ENCODE measurements at regions not wholly inside any gene's neighbourhood (a gene's known extent, or its start where the extent isn't known, plus 50 kb on each side); places are given as distances from the start of the nearest gene placed in this dataset.
"Not testable (repeated sequence)": the region's sequence is repeated elsewhere in the genome, so short reads cannot be mapped to it uniquely, and the experiment has no call there.

- Mint-ChIP-seq H3K9me3 (ENCODE audit: unreplicated experiment) (no peaks in the 10 kb centered on the region), H3K36me3 (ENCODE audit: unreplicated experiment) (peaks cover 2% of the 10 kb centered on the region), H3K27ac (ENCODE audit: unreplicated experiment) (no peak overlapping the region), H3K27me3 (ENCODE audit: unreplicated experiment) (peaks cover 36% of the 10 kb centered on the region), H3K4me1 (ENCODE audit: unreplicated experiment) (no peaks in the 10 kb centered on the region), H3K4me3 (ENCODE audit: unreplicated experiment) (no peak overlapping the region)
- TF ChIP-seq, protein P1, sequence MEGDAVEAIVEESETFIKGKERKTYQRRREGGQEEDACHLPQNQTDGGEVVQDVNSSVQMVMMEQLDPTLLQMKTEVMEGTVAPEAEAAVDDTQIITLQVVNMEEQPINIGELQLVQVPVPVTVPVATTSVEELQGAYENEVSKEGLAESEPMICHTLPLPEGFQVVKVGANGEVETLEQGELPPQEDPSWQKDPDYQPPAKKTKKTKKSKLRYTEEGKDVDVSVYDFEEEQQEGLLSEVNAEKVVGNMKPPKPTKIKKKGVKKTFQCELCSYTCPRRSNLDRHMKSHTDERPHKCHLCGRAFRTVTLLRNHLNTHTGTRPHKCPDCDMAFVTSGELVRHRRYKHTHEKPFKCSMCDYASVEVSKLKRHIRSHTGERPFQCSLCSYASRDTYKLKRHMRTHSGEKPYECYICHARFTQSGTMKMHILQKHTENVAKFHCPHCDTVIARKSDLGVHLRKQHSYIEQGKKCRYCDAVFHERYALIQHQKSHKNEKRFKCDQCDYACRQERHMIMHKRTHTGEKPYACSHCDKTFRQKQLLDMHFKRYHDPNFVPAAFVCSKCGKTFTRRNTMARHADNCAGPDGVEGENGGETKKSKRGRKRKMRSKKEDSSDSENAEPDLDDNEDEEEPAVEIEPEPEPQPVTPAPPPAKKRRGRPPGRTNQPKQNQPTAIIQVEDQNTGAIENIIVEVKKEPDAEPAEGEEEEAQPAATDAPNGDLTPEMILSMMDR (IDR thresholded peaks at IDR 0.05), result no peak
- peak; percentile 54 for DNase-seq (ENCODE audit: extremely low spot score, unreplicated experiment)
Observed at GRCh38 chr10:78419481-78420265, 386.0 kb downstream of the RPS24 start.

GRCh38 chr10:78420946-78421735 lies 387.5 kb downstream of the RPS24 start:
- H3K27me3 Mint-ChIP-seq (ENCODE audit: unreplicated experiment), result peaks cover 39% of the 10 kb centered on the region
- TF ChIP-seq, protein P1 (IDR thresholded peaks at IDR 0.05), result no peak
- peaks cover 6% of the 10 kb centered on the region for H3K36me3 Mint-ChIP-seq (ENCODE audit: unreplicated experiment)
- H3K27ac Mint-ChIP-seq (ENCODE audit: unreplicated experiment), result no peak overlapping the region
- no peak overlapping the region for H3K4me3 Mint-ChIP-seq (ENCODE audit: unreplicated experiment)
- DNase-seq (ENCODE audit: extremely low spot score, unreplicated experiment), result no peak
- H3K4me1 Mint-ChIP-seq (ENCODE audit: unreplicated experiment), result no peaks in the 10 kb centered on the region
- H3K9me3 Mint-ChIP-seq (ENCODE audit: unreplicated experiment), result peaks cover 12% of the 10 kb centered on the region

GRCh38 chr10:78424050-78424449 lies 390.4 kb downstream of the RPS24 start:
- H3K27me3 Mint-ChIP-seq (ENCODE audit: unreplicated experiment), result peaks cover 65% of the 10 kb centered on the region

DNA sequence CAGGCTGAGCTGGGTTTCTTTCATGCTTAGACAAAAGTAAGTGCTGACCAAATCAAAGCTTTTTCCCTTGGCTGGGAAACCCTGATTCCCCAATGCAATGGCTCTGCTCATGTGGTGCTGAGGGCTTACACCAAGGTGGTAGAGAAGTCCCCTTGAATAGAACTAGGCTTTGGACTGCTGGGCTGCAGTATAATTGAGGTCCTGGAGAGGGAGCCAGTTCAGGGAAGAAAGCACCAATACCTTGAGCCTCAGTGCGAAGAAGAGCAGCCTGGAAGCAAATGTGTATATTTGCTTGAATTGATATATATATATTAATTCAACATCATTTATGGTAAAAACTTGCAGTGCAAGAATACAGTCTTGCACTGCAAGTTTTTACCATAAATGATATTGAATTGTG lies 391.1 kb downstream of the RPS24 start:
- Mint-ChIP-seq H3K9me3 (ENCODE audit: unreplicated experiment) (peaks cover 18% of the 10 kb centered on the region), H3K27me3 (ENCODE audit: unreplicated experiment) (peaks cover 72% of the 10 kb centered on the region), H3K4me1 (ENCODE audit: unreplicated experiment) (no peaks in the 10 kb centered on the region), H3K27ac (ENCODE audit: unreplicated experiment) (no peak overlapping the region), H3K4me3 (ENCODE audit: unreplicated experiment) (no peak overlapping the region), H3K36me3 (ENCODE audit: unreplicated experiment) (peaks cover 6% of the 10 kb centered on the region)
- no peak for DNase-seq (ENCODE audit: extremely low spot score, unreplicated experiment)
- TF ChIP-seq, protein P1 (IDR thresholded peaks at IDR 0.05), result peak; percentile 23

More at GRCh38 chr10:78424050-78424449, 390.4 kb downstream of the RPS24 start:
- H3K4me3 Mint-ChIP-seq (ENCODE audit: unreplicated experiment); H3K4me1 Mint-ChIP-seq (ENCODE audit: unreplicated experiment); DNase-seq (ENCODE audit: extremely low spot score, unreplicated experiment); H3K27ac Mint-ChIP-seq (ENCODE audit: unreplicated experiment); H3K36me3 Mint-ChIP-seq (ENCODE audit: unreplicated experiment): not testable (repeated sequence)
- H3K9me3 Mint-ChIP-seq (ENCODE audit: unreplicated experiment), result peaks cover 18% of the 10 kb centered on the region

- H3K4me3 Mint-ChIP-seq (ENCODE audit: unreplicated experiment), result no peak overlapping the region
- no peaks in the 10 kb centered on the region for H3K4me1 Mint-ChIP-seq (ENCODE audit: unreplicated experiment)
- peaks cover 18% of the 10 kb centered on the region for H3K9me3 Mint-ChIP-seq (ENCODE audit: unreplicated experiment)
- H3K27me3 Mint-ChIP-seq (ENCODE audit: unreplicated experiment), result peaks cover 73% of the 10 kb centered on the region
- H3K36me3 Mint-ChIP-seq (ENCODE audit: unreplicated experiment), result peaks cover 5% of the 10 kb centered on the region
- no peak for DNase-seq (ENCODE audit: extremely low spot score, unreplicated experiment)
- TF ChIP-seq, protein P1 (IDR thresholded peaks at IDR 0.05), result no peak
- H3K27ac Mint-ChIP-seq (ENCODE audit: unreplicated experiment), result no peak overlapping the region
Observed at GRCh38 chr10:78426181-78426580, 392.5 kb downstream of the RPS24 start.
